Epithelial cell of esophagus (primary cell): ENCODE measurements at regions not wholly inside any gene's neighbourhood (a gene's known extent, or its start where the extent isn't known, plus 50 kb on each side); places are given as distances from the start of the nearest gene placed in this dataset.
A peak's percentile ranks its signal among the peaks of the same experiment; 100 is the strongest.
"Not testable (repeated sequence)": the region's sequence is repeated elsewhere in the genome, so short reads cannot be mapped to it uniquely, and the experiment has no call there.

Experiments used
- DNase-seq: peaks from one replicate; pipeline ENCODE4 v3.0.0; 2010; ENCODE audit warnings: low read depth
- H3K4me3 ChIP-seq: 2 replicates; pipeline ENCODE4 v1.5.1; 2011; ENCODE audit warnings: mild to moderate bottlenecking, low read length, control low read depth
- TF ChIP-seq, protein P1 (sequence below): IDR thresholded peaks from 2 replicates; pipeline ENCODE4 v1.5.1; 2011; ENCODE audit warnings: low read depth, mild to moderate bottlenecking, low read length, control low read depth, inconsistent platforms; ENCODE audit not compliant: insufficient read depth; ENCODE audit errors: missing control alignments

DNA sequence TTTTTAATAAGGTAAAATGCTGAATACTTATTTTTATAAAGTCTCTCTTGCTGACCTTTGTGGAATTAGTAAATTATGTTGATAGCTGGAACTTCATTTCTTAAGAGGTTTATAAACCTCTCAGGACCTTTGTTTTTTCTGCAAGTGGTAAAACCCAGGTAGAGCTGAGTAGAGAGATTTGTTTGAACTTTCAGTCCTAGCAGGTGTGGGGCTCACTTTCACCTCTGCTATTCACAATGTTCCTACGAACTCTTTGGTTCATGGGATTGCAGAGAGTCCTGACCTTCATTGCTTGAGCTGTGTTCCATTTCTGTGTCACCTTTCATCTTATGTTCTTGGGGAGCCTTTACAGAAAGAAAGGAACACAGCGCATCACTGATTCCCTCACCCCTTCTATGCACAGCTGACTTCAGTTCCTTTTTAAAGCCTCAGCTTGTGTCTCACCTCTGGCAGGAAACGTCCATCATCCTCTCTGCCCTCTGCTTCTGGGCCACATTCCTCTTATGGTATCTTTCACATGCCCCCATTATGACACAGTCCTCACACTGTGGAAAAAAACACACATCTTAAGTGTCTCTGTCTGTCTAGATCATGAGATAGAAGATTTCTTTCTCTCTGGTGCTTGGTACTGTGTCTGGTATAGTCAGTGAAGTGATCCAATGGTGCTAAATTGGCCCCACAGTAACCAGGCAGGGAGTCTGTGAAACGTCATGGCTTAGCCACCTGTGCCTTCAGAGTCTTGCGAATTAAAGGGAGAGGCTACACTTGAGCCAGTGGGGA is 262.5 kb upstream of the B3GALT2 start:
- no peak for DNase-seq
- no peak overlapping the region for H3K4me3 ChIP-seq
- TF ChIP-seq, protein P1, sequence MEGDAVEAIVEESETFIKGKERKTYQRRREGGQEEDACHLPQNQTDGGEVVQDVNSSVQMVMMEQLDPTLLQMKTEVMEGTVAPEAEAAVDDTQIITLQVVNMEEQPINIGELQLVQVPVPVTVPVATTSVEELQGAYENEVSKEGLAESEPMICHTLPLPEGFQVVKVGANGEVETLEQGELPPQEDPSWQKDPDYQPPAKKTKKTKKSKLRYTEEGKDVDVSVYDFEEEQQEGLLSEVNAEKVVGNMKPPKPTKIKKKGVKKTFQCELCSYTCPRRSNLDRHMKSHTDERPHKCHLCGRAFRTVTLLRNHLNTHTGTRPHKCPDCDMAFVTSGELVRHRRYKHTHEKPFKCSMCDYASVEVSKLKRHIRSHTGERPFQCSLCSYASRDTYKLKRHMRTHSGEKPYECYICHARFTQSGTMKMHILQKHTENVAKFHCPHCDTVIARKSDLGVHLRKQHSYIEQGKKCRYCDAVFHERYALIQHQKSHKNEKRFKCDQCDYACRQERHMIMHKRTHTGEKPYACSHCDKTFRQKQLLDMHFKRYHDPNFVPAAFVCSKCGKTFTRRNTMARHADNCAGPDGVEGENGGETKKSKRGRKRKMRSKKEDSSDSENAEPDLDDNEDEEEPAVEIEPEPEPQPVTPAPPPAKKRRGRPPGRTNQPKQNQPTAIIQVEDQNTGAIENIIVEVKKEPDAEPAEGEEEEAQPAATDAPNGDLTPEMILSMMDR, result no peak

DNA sequence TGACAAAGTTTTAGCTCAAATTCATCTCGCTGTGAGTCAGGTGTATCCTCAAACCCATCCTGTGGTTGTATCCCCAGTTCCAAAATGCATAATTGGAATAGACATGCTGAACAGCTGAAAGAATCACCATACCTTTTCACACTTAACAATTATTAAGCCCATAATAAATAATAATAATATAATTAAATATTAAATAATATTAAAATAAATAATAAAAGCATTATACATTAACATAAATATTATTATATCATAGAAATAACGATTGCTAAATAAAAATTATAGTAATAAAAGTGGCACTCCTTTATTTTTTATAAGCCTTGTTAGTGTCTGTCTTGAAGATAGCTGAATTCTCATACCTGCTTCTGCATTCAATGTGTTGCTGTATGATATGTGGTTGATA is 257.5 kb upstream of the B3GALT2 start:
- TF ChIP-seq, protein P1, result no peak
- no peak overlapping the region for H3K4me3 ChIP-seq
- DNase-seq, result no peak

DNA sequence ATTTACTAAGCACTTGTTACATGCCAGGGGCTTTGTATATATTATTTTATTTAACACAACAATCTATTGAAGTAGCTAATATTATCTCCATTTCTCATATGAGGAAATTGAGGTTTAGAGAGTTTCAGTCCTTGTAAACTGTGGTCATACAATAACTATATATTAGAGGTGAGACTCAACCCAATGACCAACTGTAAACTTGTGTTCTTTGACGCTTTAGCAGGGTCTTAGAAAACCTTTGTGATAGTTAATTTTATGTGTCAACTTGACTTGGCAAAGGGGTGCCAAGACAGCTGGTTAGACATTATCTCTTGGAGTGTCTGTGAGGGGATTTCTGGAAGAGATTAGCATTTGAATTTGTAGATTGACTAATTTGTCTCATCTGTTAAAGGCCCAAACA is 252.4 kb upstream of the B3GALT2 start:
- TF ChIP-seq, protein P1, result no peak
- DNase-seq, result no peak
- no peak overlapping the region for H3K4me3 ChIP-seq

DNA sequence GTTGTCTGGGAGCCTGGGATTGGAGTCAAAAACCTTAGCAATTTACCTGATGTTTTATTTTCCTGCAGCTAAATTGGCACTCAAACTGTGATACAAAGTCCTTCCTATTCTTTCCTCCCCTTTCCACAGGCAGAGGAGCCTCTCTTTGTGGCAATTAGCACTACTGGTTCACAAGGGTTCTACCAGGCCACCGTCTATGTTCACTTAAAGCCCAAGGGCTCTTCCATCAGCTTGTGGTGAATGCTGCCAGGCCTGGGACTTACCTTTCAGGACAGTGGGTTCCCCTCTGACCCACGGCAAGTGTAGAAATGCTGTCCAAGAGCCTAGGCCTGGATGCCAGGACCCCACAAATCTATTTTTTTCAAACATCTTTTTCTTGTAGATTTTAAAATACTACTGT is 251.9 kb upstream of the B3GALT2 start:
- TF ChIP-seq, protein P1, result no peak
- no peak overlapping the region for H3K4me3 ChIP-seq
- no peak for DNase-seq

DNA sequence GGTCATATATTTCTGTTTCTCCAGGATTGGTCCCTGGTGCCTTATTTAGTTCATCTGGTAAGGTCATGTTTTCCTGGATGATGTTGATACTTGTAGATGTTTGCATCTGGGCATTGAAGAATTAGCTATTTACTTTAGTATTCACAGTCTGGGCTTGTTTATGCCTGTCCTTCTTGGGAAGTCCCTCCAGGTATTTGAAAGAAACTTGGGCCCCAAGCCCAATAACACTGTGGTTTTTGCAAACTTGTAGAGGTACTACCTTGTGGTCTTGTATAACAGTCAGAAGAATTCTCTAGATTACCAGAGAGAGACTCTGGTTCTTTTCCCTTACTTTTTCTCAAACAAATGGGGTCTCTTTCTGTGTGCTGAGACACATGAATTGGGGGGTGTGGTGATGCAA is 251.4 kb upstream of the B3GALT2 start:
- TF ChIP-seq, protein P1, result no peak
- peak; percentile 95 for DNase-seq
- no peak overlapping the region for H3K4me3 ChIP-seq

DNA sequence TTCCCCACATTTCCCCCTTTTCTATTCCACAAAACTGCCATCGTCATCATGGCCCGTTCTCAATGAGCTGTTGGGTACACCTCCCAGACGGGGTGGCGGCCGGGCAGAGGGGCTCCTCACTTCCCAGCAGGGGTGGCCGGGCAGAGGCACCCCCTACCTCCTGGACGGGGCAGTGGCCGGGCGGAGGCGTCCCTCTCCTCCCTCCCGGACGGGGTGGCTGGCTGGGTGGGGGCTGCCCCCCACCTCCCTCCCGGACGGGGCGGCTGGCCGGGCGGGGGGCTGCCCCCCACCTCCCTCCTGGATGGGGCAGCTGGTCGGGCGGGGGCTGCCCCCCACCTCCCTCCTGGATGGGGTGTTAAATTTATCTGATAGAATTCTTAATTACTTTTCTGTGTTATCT is 250.9 kb upstream of the B3GALT2 start:
- not testable (repeated sequence) for H3K4me3 ChIP-seq, DNase-seq

DNA sequence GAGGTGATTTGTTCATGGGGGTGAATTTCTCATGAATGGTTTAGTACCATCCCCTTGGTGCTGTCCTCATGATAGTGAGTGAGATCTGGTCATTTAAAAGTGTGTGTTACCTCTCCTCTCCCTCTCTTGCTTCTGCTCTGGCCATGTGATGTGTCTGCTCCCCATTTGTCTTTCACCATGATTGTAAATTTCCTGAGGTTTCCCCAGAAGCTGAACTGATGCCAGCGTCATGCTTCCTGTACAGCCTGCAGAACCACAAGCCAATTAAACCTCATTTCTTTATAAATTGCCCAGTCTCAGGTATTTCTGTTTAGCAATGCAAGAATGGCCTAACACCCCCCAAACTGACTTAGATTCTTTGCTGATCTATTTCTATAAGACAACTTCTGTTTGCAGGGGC is 249.4 kb upstream of the B3GALT2 start:
- TF ChIP-seq, protein P1, result no peak

More for the DNA sequence above, 249.4 kb upstream of the B3GALT2 start:
- H3K4me3 ChIP-seq, result no peak overlapping the region
- no peak for DNase-seq
